Colonic mucosa (tissue), 4 donors: ENCODE measurements at regions not wholly inside any gene's neighbourhood (a gene's known extent, or its start where the extent isn't known, plus 50 kb on each side); places are given as distances from the start of the nearest gene placed in this dataset.
A peak's percentile ranks its signal among the peaks of the same experiment; 100 is the strongest.

Experiments
- DNase-seq: peaks from one replicate; pipeline ENCODE4 v3.0.0-alpha.2; 2020
- H3K27ac ChIP-seq: fragments of 200-600 bp; one replicate; pipeline ENCODE4 v1.8.0; 2021
- H3K27me3 ChIP-seq: fragments of 200-600 bp; one replicate; pipeline ENCODE4 v1.8.0; 2021
- H3K36me3 ChIP-seq: fragments of 200-600 bp; one replicate; pipeline ENCODE4 v1.8.0; 2021
- H3K4me1 ChIP-seq: fragments of 200-600 bp; one replicate; pipeline ENCODE4 v1.8.0; 2021; ENCODE audit warnings: mild to moderate bottlenecking
- H3K4me3 ChIP-seq: fragments of 200-600 bp; one replicate; pipeline ENCODE4 v1.8.0; 2021
- H3K9ac ChIP-seq, 2 donors: one replicate each; pipeline ENCODE4 v1.7.0; 2013; ENCODE audit warnings: control low read depth in 2 of 2, low read depth in 2 of 2, low read length in 2 of 2
- H3K9me3 ChIP-seq: fragments of 200-600 bp; one replicate; pipeline ENCODE4 v1.8.0; 2021
- intact Hi-C: fragments of 100-400 bp; cut with DNase I; formaldehyde crosslinking; loops from one replicate; pipeline ENCODE4 v1.14.1; 2022
- TF ChIP-seq, protein P1 (sequence below): fragments of 200-600 bp; IDR thresholded peaks from one replicate; pipeline ENCODE4 v1.8.0; 2022; ENCODE audit warnings: antibody characterized with exemption, mild to moderate bottlenecking
- donor health status: healthy.
- donor health status: DM: no; HTN: no; CAD: no.
- donor health status: DM: no; HTN: no; CAD: no.

DNA sequence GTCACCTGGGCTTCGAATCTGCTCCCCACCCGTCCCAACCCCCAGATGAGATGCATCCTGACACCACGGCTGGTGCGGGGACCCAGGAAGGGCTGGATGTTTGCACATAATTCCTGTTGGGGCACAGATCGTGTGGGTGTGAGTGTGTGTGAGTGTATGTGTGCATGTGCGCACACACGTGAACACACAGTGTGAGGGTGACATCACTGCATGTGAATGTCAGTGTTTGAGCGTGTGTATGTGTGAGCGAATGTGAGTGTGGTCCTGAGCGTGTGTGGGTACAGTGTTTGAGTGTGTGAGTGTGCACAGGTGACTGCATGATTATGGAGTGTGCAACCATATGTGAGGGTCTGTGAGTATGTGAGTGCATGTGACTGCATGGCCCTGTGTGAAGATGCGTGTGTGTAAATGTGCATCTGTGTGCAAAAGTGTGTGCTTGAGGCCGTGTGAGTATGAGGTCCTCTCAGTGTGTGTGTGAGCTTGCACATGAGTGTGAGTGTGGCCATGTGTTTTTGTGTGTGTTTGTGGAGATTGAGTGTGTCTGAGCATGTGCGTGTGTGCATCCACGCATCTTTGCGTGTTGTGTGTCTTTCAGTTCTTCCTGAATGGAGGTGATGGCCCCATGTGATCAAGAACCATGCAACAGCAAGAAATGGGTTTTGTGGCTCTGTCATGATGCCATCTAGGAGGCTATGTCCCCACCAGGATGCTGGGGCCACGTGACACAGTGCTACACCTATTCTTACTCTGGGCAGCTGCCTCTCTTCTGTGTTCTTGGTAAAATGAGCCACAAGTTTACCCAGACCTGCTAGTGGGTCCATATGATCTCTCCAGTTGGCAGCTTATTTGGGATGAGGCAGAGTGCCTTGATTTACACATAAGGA lies 70.5 kb upstream of the GCSH start:
- Histone ChIP-seq H3K9ac (no peak overlapping the region), H3K36me3 (no peaks in the 10 kb centered on the region), H3K27ac (no peak overlapping the region), H3K4me3 (no peak overlapping the region), H3K27me3 (no peaks in the 10 kb centered on the region), H3K9me3 (no peaks in the 10 kb centered on the region), H3K4me1 (no peaks in the 10 kb centered on the region)
- intact Hi-C loops = no loop called here
- no peak for DNase-seq
- TF ChIP-seq, protein P1, sequence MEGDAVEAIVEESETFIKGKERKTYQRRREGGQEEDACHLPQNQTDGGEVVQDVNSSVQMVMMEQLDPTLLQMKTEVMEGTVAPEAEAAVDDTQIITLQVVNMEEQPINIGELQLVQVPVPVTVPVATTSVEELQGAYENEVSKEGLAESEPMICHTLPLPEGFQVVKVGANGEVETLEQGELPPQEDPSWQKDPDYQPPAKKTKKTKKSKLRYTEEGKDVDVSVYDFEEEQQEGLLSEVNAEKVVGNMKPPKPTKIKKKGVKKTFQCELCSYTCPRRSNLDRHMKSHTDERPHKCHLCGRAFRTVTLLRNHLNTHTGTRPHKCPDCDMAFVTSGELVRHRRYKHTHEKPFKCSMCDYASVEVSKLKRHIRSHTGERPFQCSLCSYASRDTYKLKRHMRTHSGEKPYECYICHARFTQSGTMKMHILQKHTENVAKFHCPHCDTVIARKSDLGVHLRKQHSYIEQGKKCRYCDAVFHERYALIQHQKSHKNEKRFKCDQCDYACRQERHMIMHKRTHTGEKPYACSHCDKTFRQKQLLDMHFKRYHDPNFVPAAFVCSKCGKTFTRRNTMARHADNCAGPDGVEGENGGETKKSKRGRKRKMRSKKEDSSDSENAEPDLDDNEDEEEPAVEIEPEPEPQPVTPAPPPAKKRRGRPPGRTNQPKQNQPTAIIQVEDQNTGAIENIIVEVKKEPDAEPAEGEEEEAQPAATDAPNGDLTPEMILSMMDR = no peak

DNA sequence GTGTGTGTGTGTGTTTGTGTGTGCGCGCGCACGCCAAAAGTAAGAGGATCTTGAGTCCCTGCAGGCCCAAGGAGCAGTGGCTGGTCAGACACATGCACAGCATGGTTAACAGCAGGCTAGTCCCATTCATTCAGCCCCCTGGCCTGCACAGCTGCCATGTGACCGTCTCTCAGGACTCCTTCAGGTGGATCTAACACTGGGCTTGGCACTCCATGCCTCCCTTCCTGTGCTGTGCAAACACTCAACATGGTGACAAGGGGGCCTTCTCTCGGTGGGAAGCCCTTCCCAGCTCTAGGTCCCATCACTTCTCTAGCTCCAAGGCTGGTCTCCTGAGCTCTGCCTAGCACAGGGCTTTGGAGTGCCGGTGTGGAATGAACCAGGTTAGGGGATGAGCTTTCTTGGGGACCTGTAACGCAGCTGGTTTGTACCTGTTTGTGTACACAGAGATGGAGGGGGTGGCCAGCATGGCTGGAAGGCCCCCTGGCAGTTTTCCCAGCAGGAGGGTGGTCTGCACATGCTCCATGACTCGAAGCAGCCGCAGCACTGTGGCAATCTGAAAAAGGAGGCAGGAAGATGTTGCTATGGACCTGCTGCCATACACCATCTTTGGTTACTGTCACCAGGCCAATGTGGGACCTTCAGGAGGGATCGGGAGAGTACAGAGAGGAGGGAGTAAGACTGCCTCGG lies 69.4 kb upstream of the GCSH start:
- Histone ChIP-seq H3K27me3 (no peaks in the 10 kb centered on the region), H3K36me3 (no peaks in the 10 kb centered on the region)
- TF ChIP-seq, protein P1 = no peak

DNA sequence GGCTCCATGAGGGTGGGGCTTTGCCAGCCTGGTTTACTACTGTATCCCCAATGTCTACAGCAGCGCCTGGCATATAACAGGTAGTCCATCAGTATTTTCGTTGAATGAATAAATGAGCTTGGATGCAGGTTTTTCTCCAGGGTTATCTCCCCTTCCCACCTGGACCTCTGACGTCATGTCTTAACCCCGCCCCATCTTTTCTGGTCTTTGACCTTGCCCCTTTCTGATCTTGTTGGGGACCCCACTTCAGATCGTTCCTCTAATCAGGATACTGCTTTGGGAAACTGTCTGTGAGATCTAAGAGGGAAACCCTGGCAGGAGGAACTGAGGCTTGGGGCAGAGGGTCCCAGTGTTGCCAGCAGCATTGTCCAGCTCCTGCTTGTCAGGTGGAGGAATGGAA lies 68.8 kb upstream of the GCSH start:
- H3K36me3 ChIP-seq = no peaks in the 10 kb centered on the region
- no peaks in the 10 kb centered on the region for H3K4me1 ChIP-seq
- no peak for DNase-seq
- TF ChIP-seq, protein P1 = no peak
- no peak overlapping the region for H3K4me3 ChIP-seq
- H3K27me3 ChIP-seq = no peaks in the 10 kb centered on the region
- H3K9me3 ChIP-seq = no peaks in the 10 kb centered on the region
- H3K9ac ChIP-seq = no peak overlapping the region
- no peak overlapping the region for H3K27ac ChIP-seq
- intact Hi-C loops = no loop called here

More for the DNA sequence above, 69.4 kb upstream of the GCSH start:
- no peak overlapping the region for H3K9ac ChIP-seq
- no peaks in the 10 kb centered on the region for H3K9me3 ChIP-seq
- intact Hi-C loops = no loop called here
- H3K4me1 ChIP-seq = no peaks in the 10 kb centered on the region
- no peak overlapping the region for H3K4me3 ChIP-seq
- no peak overlapping the region for H3K27ac ChIP-seq
- no peak for DNase-seq

DNA sequence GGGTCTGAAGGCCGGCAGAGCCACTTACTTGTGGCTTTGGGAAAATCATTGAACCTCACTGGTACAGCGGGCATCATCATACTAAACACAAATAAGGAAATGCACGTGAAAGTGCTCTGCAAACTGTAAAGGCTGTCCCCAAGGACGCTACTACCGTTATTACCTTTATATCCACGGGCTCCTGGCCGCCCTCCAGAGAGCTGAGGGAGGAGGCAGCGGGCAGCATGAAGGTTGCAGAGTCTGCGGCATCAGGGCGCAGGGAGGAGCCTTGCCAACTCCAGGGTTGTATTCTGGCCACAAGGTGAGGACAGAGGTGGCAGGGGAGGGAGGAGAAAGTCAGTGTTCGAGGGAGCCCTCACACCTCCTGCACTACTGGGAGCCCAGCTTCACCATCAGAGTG lies 68.3 kb upstream of the GCSH start:
- peak; percentile 22 for DNase-seq
- TF ChIP-seq, protein P1 = no peak

DNA sequence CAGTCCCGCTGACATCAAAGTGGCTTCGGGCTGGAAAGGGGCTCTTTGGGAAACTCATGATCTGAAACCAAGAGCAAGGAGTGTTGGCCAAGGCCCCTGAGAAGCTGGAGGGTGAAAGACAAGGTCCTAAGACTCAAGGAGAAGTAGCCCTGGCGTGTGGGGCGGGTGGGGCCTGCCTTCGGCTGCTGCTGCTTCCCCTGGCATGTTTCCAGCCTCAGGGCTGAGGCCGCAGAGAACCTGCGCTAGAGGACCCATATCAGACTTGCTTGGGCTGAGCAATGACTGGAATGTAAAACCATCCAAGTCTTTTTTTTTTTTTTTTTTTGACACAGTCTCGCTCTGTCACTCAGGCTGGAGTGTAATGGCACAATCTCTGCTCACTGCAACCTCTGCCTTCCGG lies 67.5 kb upstream of the GCSH start:
- no peak overlapping the region for H3K4me3 ChIP-seq
- no peak overlapping the region for H3K9ac ChIP-seq
- H3K27me3 ChIP-seq = no peaks in the 10 kb centered on the region
- TF ChIP-seq, protein P1 = no peak
- H3K9me3 ChIP-seq = no peaks in the 10 kb centered on the region
- DNase-seq = no peak
- intact Hi-C loops = no loop called here
- H3K36me3 ChIP-seq = no peaks in the 10 kb centered on the region
- H3K4me1 ChIP-seq = no peaks in the 10 kb centered on the region
- no peak overlapping the region for H3K27ac ChIP-seq

More for the DNA sequence above, 68.3 kb upstream of the GCSH start:
- no peak overlapping the region for H3K9ac ChIP-seq
- no peak overlapping the region for H3K4me3 ChIP-seq
- no peaks in the 10 kb centered on the region for H3K9me3 ChIP-seq
- no peak overlapping the region for H3K27ac ChIP-seq
- no peaks in the 10 kb centered on the region for H3K4me1 ChIP-seq
- no peaks in the 10 kb centered on the region for H3K36me3 ChIP-seq
- no peaks in the 10 kb centered on the region for H3K27me3 ChIP-seq
- intact Hi-C loops = no loop called here
